ENCODE measurements at regions not wholly inside any gene's neighbourhood (a gene's known extent, or its start where the extent isn't known, plus 50 kb on each side); places are given as distances from the start of the nearest gene placed in this dataset.

- TF ChIP-seq CTCF (conservative IDR thresholded peaks at IDR 0.05 in 1 of 2, IDR thresholded peaks at IDR 0.05 in 1 of 2; ENCODE audit: low read depth in 1 of 2, low read length in 2 of 2) (no peak), EZH2 (IDR thresholded peaks at IDR 0.05; ENCODE audit: low read length, missing control alignments) (no peak)
Measured at GRCh38 chr3:86797946-86798345, 193.0 kb downstream of the VGLL3 start.
